K562 (cell line): ENCODE measurements at regions not wholly inside any gene's neighbourhood (a gene's known extent, or its start where the extent isn't known, plus 50 kb on each side); places are given as distances from the start of the nearest gene placed in this dataset.
A peak's percentile ranks its signal among the peaks of the same experiment; 100 is the strongest.

Experiments used
- ATAC-seq: fragments of 200-7000 bp; cut with Tn5 transposase; 3 replicates; pipeline ENCODE4 v1.9.1; 2020; ENCODE audit warnings: moderate library complexity
- BruUV-seq: library from RNA; stranded (reverse); fragments of 400-500 nt; replicated peaks from 2 replicates; lab custom pipeline; 2021; lab: Mats Ljungman, UMichigan
- CTCF ChIA-PET: fragments of 300-600 bp; formaldehyde crosslinking; extraction: SDS; loops from one replicate; lab custom pipeline; 2021; ENCODE audit warnings: low intra/inter-chr PET ratio; lab: Yijun Ruan, JAX
- POLR2A ChIA-PET: fragments of 300-600, 350-650 bp; sonication (Branson Sonifier 250); formaldehyde crosslinking; extraction: SDS; loops from one replicate; lab custom pipeline; 2021; ENCODE audit warnings: antibody characterized with exemption, inconsistent platforms; lab: Yijun Ruan, JAX
- DNase-seq, 4 experiments: peaks; one replicate each; pipeline versions ENCODE4 v3.0.0 to v3.0.0-alpha.2; 2011 to 2018; ENCODE audit warnings: low spot score in 3 of 4, mixed read lengths in 3 of 4; ENCODE audit errors: extremely low read depth in 1 of 4
- FAIRE-seq: peaks from 2 replicates; lab custom pipeline; 2011; peaks lifted over from hg19 to GRCh38; lab: Jason Lieb, UNC
- H2AFZ ChIP-seq: 2 replicates; pipeline ENCODE4 v1.6.0; 2011; ENCODE audit warnings: low read depth, low read length, control low read depth, inconsistent platforms
- H3K27ac ChIP-seq: fragments of 200-600 bp; 3 replicates; pipeline ENCODE4 v1.8.0; 2011; ENCODE audit warnings: low read depth, mild to moderate bottlenecking, control low read depth, inconsistent platforms, low read length, moderate library complexity, mixed read lengths; ENCODE audit errors: extremely low read depth
- H3K27me3 ChIP-seq, 2 experiments: fragments of 300-600 bp in 1 of 2; 2 replicates in 1 of 2; 3 replicates in 1 of 2; pipeline versions ENCODE4 v1.6.0 to v1.8.0; 2011; ENCODE audit warnings: inconsistent platforms in 2 of 2, low read length in 2 of 2, mild to moderate bottlenecking in 1 of 2, mixed read lengths in 1 of 2, moderate library complexity in 1 of 2; ENCODE audit not compliant: control insufficient read depth in 2 of 2, insufficient read depth in 2 of 2
- H3K36me3 ChIP-seq: fragments of 300-600 bp; 3 replicates; pipeline ENCODE4 v1.8.0; 2011; ENCODE audit warnings: mild to moderate bottlenecking, low read length, inconsistent platforms; ENCODE audit not compliant: control insufficient read depth, insufficient read depth
- H3K4me1 ChIP-seq, 2 experiments: fragments of 200-600 bp in 1 of 2; replicated peaks in 1 of 2; 2 replicates in 1 of 2; 3 replicates in 1 of 2; pipeline versions ENCODE4 v1.5.1 to v1.8.0; 2011; ENCODE audit warnings: inconsistent platforms in 2 of 2, low read length in 2 of 2, mild to moderate bottlenecking in 1 of 2, mixed read lengths in 1 of 2, moderate library complexity in 1 of 2; ENCODE audit not compliant: control insufficient read depth in 2 of 2, insufficient read depth in 2 of 2
- H3K4me2 ChIP-seq: 2 replicates; pipeline ENCODE4 v1.6.1; 2011; ENCODE audit warnings: low read length, control low read depth, inconsistent platforms, mixed read lengths; ENCODE audit not compliant: insufficient read depth
- H3K4me3 ChIP-seq: fragments of 200-600 bp; sonication (generic), shearing (Covaris generic); 2 replicates; pipeline ENCODE4 v1.5.1; 2016; ENCODE audit warnings: control low read depth, inconsistent platforms
- H3K79me2 ChIP-seq: fragments of 200-600 bp; 3 replicates; pipeline ENCODE4 v1.8.0; 2011; ENCODE audit warnings: low read length, inconsistent platforms; ENCODE audit not compliant: control insufficient read depth, insufficient read depth
- H3K9ac ChIP-seq, 2 experiments: 2 replicates each; pipeline versions ENCODE4 v1.6.0 to v1.6.1; 2011; ENCODE audit warnings: low read depth in 2 of 2, low read length in 2 of 2, control low read depth in 1 of 2, inconsistent platforms in 1 of 2, mild to moderate bottlenecking in 1 of 2, mixed read lengths in 1 of 2; ENCODE audit not compliant: insufficient read depth in 1 of 2
- H3K9me1 ChIP-seq: one replicate; pipeline ENCODE4 v1.6.0; 2011; ENCODE audit warnings: inconsistent platforms, mild to moderate bottlenecking, low read length, moderate library complexity; ENCODE audit not compliant: control insufficient read depth, insufficient read depth
- H3K9me3 ChIP-seq: replicated peaks from 2 replicates; pipeline ENCODE4 v1.5.1; 2011; ENCODE audit warnings: low read depth, low read length, inconsistent platforms; ENCODE audit not compliant: control insufficient read depth, insufficient read depth
- H4K20me1 ChIP-seq: replicated peaks from 2 replicates; pipeline ENCODE4 v1.6.1; 2011; ENCODE audit warnings: low read length, inconsistent platforms, mixed read lengths; ENCODE audit not compliant: control insufficient read depth, insufficient read depth
- ATF2 ChIP-seq: sonication (generic); formaldehyde crosslinking; IDR thresholded peaks from 2 replicates; pipeline ENCODE4 v1.8.1; 2022; ENCODE audit warnings: missing genetic modification reagents
- CBX8 ChIP-seq: fragments of 200-600 bp; sonication (generic); IDR thresholded peaks from 2 replicates; pipeline ENCODE4 v1.6.1; 2012; ENCODE audit warnings: borderline replicate concordance, mixed run types, low read depth, mild to moderate bottlenecking, moderate library complexity, mixed read lengths, low read length, control low read depth, inconsistent platforms; ENCODE audit not compliant: poor library complexity, severe bottlenecking; ENCODE audit errors: extremely low read depth
- E4F1 ChIP-seq: fragments of 250-450 bp; sonication (Bioruptor Pico); IDR thresholded peaks from 2 replicates; pipeline ENCODE4 v1.5.0; 2021; ENCODE audit warnings: mild to moderate bottlenecking, borderline replicate concordance
- ID3 ChIP-seq, 2 experiments: fragments of 250-450 bp in 1 of 2; fragments of 450-650 bp in 1 of 2; sonication (Bioruptor Pico) in 1 of 2; IDR thresholded peaks; 2 replicates each; pipeline versions ENCODE4 v1.6.1 to v1.8.0; 2016 to 2021; ENCODE audit warnings: mild to moderate bottlenecking in 2 of 2, moderate library complexity in 2 of 2, missing compliant biosample characterization in 1 of 2, missing genetic modification characterization in 1 of 2
- KAT8 ChIP-seq: fragments of 450-650 bp; IDR thresholded peaks from 2 replicates; pipeline ENCODE4 v1.6.1; 2016; ENCODE audit warnings: low read depth, mild to moderate bottlenecking
- MBD2 ChIP-seq: sonication (generic); IDR thresholded peaks from 2 replicates; pipeline ENCODE4 v1.6.1; 2016; ENCODE audit warnings: low read depth, borderline replicate concordance
- PCBP1 ChIP-seq: fragments of 200-400 bp; formaldehyde crosslinking; IDR thresholded peaks from 2 replicates; pipeline ENCODE4 v1.6.1; 2018; ENCODE audit warnings: mild to moderate bottlenecking, low read depth, low read length; ENCODE audit not compliant: poor library complexity, severe bottlenecking
- ZKSCAN1 ChIP-seq: fragments of 150-350 bp; IDR thresholded peaks from 2 replicates; pipeline ENCODE4 v1.6.1; 2016; ENCODE audit warnings: low read depth, low read length
- ZNF561 ChIP-seq: fragments of 450-650 bp; formaldehyde crosslinking; conservative IDR thresholded peaks from 2 replicates; pipeline ENCODE4 v1.4.0; 2020; ENCODE audit warnings: mild to moderate bottlenecking, moderate library complexity
- ZNF785 ChIP-seq: fragments of 250-450 bp; sonication (Bioruptor Pico); IDR thresholded peaks from 2 replicates; pipeline ENCODE4 v1.4.0; 2020; ENCODE audit warnings: mild to moderate bottlenecking
- WGBS: fragments of 100-300 bp; shearing (Covaris generic); methylation state at CpG from one replicate; pipeline ENCODE4 v1.1.6; 2016; ENCODE audit warnings: low coverage, mixed read lengths; ENCODE audit not compliant: insufficient coverage; ENCODE audit errors: missing lambda C conversion rate; 5-methylcytosine and 5-hydroxymethylcytosine counted together
- in situ Hi-C: fragments of 300-500 bp; cut with MboI; formaldehyde crosslinking; loops from 4 replicates; pipeline ENCODE4 v1.15.0; 2018; ENCODE audit warnings: inconsistent platforms, mixed read lengths
- intact Hi-C: fragments of 100-400 bp; cut with micrococcal nuclease; formaldehyde crosslinking; loops from 2 replicates; pipeline ENCODE4 v1.14.2; 2022
- TF ChIP-seq, protein P1 (sequence below): sonication (generic); formaldehyde crosslinking; IDR thresholded peaks from 2 replicates; pipeline ENCODE4 v1.8.1; 2023; ENCODE audit warnings: missing genetic modification reagents, mild to moderate bottlenecking, borderline replicate concordance

DNA sequence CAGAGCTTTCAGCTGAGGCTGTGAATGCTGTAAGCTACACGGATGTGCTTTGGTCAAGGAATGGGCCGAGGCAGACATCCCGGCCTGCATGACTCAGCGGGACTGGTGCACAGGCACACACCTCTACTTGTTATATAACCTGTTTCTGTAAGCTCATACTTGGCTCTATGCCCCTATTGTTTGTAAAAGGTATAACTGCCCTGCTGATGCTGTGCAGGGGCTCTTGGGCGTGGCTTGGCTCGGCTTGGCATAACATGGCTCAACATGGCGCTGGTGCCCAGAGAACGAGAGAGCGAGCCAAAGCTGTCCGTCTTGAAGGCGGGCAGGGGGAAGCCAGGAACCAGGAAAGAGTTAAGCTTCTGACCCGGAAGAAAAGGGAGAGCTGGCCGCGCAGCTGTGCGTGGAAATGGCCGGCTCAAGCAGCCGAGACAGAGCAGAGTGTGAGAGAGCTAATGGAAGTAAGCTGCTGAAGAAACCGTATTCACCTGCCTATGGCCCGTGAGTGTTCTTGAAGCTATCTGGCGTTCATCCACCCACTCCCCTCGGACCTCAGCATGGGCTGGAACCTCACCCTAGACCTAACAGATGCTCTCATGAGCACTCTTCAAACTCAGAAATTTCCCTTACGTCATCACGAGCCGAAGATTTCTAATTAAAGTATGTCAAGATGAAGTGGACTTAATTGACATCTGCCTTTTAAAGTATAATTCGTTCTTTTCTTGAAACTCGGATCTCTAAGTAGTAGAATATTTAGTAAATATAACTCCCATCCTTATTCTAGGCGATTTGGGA is 286.3 kb upstream of the AGA start:
- Histone ChIP-seq H3K9me1 (no peaks in the 10 kb centered on the region), H3K36me3 (no peaks in the 10 kb centered on the region), H4K20me1 (no peaks in the 10 kb centered on the region), H2AFZ (peak overlapping the region; percentile 59), H3K9me3 (no peaks in the 10 kb centered on the region), H3K4me2 (peak overlapping the region; percentile 49; the same call in 1 of the 2 replicates), H3K9ac (no peak overlapping the region), H3K27me3 (no peaks in the 10 kb centered on the region), H3K79me2 (no peaks in the 10 kb centered on the region), H3K4me3 (no peak overlapping the region), H3K4me1 (no peaks in the 10 kb centered on the region), H3K27ac (no peak overlapping the region; the same call in 2 of the 3 replicates)
- FAIRE-seq (no peak), DNase-seq (peak in 1 of 4 experiments; percentile 28), ATAC-seq (peak; percentile 68)
- no TSS peak for BruUV-seq
- intact Hi-C loops = no loop called here
- whole genome bisulfite sequencing = under 1% methylated on average over 23 of the region's 27 CpGs
- ChIA-PET CTCF (no interaction called here), POLR2A (no interaction called here)
- in situ Hi-C loops = no loop called here
- TF ChIP-seq PCBP1 = no peak
- TF ChIP-seq E4F1 = no peak
- no peak for TF ChIP-seq ID3 (CRISPR knock-in tag; IDR thresholded peaks at IDR 0.05)
- TF ChIP-seq ID3 (tag; IDR thresholded peaks at IDR 0.05) = no peak
- TF ChIP-seq, protein P1, sequence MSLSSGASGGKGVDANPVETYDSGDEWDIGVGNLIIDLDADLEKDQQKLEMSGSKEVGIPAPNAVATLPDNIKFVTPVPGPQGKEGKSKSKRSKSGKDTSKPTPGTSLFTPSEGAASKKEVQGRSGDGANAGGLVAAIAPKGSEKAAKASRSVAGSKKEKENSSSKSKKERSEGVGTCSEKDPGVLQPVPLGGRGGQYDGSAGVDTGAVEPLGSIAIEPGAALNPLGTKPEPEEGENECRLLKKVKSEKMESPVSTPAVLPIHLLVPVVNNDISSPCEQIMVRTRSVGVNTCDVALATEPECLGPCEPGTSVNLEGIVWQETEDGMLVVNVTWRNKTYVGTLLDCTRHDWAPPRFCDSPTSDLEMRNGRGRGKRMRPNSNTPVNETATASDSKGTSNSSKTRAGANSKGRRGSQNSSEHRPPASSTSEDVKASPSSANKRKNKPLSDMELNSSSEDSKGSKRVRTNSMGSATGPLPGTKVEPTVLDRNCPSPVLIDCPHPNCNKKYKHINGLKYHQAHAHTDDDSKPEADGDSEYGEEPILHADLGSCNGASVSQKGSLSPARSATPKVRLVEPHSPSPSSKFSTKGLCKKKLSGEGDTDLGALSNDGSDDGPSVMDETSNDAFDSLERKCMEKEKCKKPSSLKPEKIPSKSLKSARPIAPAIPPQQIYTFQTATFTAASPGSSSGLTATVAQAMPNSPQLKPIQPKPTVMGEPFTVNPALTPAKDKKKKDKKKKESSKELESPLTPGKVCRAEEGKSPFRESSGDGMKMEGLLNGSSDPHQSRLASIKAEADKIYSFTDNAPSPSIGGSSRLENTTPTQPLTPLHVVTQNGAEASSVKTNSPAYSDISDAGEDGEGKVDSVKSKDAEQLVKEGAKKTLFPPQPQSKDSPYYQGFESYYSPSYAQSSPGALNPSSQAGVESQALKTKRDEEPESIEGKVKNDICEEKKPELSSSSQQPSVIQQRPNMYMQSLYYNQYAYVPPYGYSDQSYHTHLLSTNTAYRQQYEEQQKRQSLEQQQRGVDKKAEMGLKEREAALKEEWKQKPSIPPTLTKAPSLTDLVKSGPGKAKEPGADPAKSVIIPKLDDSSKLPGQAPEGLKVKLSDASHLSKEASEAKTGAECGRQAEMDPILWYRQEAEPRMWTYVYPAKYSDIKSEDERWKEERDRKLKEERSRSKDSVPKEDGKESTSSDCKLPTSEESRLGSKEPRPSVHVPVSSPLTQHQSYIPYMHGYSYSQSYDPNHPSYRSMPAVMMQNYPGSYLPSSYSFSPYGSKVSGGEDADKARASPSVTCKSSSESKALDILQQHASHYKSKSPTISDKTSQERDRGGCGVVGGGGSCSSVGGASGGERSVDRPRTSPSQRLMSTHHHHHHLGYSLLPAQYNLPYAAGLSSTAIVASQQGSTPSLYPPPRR (CRISPR knock-in tag) = no peak
- TF ChIP-seq MBD2 = no peak
- TF ChIP-seq CBX8 = no peak
- TF ChIP-seq KAT8 = no peak
- TF ChIP-seq ZKSCAN1 = no peak
- TF ChIP-seq ZNF561 = no peak
- TF ChIP-seq ZNF785 (CRISPR knock-in tag) = no peak
- TF ChIP-seq ATF2 = no peak
